ENCODE measurements at regions not wholly inside any gene's neighbourhood (a gene's known extent, or its start where the extent isn't known, plus 50 kb on each side); places are given as distances from the start of the nearest gene placed in this dataset.
"Not testable (repeated sequence)": the region's sequence is repeated elsewhere in the genome, so short reads cannot be mapped to it uniquely, and the experiment has no call there.

DNA sequence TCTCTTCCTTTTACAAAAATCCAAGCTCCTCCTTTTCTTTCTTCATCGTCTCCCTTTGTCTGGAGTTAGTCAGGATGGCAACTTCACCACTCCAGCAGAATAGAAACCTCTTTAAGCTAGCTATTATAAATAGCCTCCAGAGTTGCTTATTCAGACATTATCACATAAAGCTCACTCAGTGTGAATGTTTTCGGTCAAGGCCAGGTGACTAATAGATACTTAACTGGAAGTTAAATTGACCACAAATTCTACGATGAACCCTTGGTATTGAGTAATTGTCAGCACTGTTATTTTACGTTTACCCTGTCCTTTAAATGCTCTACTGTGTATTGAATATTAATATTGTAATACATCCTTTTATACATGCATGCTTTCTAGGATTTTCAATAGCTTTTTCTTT, 340.4 kb downstream of the OTUD1 start:
- no peak for DNase-seq

- DNase-seq, result no peak
Measured at GRCh38 chr10:23780331-23780730, 341.5 kb downstream of the OTUD1 start.

DNA sequence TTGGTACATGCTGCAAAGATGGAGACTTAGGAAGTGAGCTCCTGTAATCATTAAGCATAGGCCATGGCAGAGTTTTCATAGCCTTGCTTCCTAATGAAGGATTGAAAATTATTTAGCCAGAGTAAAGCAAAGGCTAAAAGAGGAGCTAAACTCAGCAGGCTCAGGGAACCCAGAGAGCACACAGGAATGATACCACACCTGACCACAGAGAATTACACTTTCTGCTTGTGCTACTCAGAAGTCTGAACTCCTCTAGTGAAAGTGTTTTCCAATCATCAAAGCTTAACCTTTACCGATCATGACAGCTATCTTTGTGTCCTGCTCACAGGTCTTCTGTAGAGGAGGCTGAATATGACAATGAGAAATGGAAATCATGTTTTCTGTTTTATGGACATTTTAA, 347.7 kb downstream of the OTUD1 start:
- DNase-seq, result no peak

DNA sequence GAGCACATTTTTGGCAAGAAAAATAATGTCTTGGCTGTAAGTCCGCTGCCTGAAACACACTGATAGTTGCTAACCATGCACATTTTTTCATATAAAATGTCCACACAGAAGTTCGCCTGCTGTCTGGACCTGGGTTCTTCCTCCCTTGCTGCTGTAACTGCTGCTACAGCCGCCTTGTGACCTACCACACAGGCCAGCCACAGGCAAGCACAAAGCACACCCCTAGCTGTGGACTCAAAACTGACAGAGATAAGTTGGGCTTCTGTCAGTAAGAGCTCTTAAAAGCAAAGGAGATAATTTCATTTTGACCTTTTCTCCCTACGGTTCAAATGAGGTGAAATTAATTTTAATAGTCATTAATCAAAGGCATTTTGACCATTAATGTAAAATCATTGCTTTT, 354.7 kb downstream of the OTUD1 start:
- no peak for DNase-seq

GRCh38 chr10:23797452-23797851, 358.6 kb downstream of the OTUD1 start:
- DNase-seq, result not testable (repeated sequence)

DNA sequence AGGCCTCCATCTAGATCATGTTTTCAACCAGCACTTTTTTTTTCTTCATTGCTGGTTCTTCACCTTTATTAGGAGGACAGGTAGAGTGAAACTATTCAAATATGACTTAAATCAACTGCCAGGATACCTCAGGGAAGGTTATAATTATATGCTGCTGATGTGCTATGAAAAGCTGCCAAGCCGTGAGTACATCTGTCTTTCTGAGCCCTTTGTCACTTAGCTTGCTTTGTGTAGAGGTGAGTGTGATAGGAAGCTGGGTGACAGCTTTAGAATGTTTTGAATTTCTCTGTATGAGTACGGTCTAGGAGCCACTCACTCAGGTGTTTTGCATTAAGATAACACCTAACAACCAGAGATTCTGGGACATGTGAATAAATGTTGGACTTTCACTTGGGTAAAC, 365.2 kb downstream of the OTUD1 start:
- no peak for DNase-seq

DNA sequence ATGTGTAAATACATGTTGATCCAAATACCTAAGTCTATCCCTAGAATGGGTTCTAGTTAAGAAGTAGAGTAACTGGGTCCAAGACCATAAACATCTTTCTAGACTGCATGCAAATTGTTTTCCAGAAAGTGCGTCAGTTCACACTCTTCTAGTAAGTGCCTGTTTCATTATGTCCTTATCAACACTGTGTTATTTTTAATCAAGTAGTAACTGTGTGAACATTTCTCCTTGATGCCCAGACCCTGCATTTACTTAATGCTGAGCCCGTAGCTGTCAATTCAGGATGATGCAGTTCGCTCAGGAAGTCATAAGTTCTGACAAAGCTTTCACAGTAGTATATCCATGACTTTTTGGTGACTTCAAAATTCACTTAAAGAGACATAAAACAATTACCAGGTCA, 374.8 kb downstream of the OTUD1 start:
- DNase-seq, result no peak

DNA sequence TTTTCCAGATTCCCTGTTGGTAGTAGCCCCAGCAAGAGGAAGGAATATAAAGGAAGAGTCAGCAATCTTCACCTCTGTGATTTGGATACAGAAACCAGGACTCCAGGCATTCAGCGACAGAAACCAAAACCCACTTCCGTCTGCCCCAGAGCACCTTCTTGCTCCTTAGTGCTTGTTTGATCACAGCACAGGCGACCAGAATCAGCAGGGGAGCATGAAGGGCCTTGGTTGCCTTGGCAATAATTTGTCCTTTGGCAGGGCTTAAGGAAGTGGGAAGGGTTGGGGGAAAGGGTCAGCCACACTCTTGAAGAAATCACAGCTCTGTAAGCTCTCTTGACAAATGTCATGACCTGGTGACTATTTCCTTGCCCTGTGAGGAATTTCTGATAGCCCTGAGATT, 379.6 kb downstream of the OTUD1 start:
- no peak for DNase-seq

DNA sequence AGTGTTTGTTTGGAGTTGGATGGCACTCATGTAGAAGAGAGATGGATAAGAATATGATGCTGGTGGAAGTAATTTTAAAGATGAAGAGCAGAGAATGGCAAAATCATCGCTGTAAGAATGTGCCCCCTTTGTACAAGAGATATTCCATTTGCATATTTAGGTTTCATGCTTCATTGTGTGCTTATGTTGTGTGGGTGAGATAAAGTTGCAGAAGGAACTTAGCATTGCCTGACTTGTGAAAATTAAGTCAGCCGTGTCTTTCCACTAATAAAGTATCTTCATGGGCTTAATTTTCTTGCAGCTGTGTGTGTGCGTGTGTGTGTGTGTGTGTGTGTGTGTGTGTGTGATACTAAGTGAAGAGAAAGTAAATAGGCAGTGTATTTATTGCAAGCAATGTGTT, 381.9 kb downstream of the OTUD1 start:
- no peak for DNase-seq

DNA sequence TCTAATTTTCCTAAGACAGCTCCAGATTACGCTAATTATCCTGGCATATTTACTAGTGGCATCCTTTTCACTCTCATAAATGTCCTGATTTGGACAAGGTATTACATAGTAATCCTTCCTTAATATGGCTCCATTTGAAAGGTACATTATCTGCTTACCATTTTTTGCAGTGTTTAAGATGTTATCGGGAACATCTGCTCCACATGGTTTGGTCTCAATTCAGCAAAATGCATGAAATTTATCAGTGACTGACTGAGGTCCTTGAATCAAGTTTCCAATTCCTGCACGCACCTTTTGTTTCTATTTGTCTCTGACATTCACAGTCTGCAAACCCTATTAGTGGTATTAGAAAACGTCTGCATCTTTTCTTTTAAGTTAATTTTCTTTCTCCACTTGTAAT, 384.1 kb upstream of the KIAA1217 start:
- DNase-seq, result no peak

DNA sequence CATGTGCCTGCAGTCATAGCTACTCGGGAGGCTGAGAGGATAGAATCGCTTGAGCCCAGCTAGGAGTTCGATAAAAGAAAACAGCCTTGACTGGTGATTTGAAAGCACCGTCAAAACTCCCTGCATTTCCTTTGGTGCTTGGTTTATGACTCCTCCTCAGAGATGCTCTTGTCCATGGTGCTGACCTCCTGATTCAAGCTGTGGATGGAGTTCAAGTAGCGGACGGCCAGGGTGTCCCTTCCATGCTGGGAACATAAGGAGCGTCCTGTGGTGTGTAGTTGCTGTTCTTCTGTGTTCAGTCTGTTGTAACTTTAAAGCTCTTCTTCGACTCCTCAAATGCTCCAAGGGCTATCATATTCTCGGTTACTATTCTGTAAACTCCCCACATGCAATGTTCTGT, 382.5 kb upstream of the KIAA1217 start:
- DNase-seq, result no peak

DNA sequence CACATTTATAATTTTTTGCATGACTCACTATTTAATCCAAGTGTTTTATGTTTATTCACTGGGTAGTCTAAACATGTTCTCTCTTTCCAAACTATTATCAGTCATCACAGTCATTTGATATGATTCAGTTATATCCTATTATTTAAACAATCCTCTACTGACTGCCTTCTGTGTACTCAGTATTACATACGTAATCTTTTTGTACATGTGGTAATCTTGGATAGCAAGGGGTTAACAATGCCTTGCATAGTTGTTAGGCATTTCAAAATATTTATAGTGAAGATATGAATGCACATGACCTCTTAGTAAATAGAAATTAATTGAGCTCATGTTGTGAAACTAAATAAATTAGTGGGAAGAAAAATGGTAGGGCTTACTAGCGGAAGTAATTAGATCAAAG, 379.4 kb upstream of the KIAA1217 start:
- DNase-seq, result no peak

DNA sequence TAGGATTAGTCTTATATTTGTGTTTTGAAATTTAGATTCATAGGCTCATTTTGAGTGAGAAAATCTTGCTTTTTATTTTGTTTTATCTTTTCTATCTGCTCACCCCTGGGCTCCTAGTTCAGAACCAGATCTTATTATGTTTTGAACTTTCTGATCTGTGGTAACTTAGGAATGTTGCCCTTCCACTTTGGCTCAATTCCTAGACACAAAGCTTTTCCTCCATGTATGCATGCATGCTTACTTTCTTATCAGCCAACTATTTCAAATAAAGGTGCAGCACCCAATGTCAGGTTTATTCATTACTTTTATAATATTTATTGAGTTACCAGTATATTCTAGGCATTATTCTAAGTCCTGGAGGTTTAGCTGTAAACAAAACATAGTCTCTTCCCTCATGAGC, 374.8 kb upstream of the KIAA1217 start:
- DNase-seq, result no peak

GRCh38 chr10:23850631-23851030, 358.3 kb upstream of the KIAA1217 start:
- DNase-seq, result no peak

- no peak for DNase-seq
Measured at GRCh38 chr10:23859598-23859997, 349.3 kb upstream of the KIAA1217 start.

DNA sequence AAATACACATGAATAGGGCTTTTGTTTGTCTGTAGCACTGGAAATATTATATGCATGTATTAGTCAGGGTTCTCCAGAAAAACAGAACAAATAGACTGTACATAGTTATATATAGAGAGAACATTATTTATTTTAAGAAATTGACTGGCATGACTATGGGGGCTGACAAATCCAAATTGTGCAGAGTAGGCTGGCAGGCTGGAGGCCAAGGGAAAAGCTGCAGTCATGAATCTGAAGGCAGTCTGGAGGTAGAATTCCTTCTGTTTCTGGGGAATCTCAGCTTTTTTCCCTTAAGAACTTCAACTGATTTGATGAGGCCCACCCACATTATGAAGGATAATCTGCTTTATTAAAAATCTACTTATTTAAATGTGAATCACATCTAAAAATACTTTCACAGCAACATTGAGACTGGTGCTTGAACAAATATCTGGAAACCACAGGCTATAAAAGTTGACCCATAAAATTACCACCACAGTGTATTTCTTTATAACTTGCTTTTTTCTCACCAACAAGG, 344.2 kb upstream of the KIAA1217 start:
- DNase-seq, result no peak

- DNase-seq, result not testable (repeated sequence)
Measured at GRCh38 chr10:23866985-23867384, 342.0 kb upstream of the KIAA1217 start.

DNA sequence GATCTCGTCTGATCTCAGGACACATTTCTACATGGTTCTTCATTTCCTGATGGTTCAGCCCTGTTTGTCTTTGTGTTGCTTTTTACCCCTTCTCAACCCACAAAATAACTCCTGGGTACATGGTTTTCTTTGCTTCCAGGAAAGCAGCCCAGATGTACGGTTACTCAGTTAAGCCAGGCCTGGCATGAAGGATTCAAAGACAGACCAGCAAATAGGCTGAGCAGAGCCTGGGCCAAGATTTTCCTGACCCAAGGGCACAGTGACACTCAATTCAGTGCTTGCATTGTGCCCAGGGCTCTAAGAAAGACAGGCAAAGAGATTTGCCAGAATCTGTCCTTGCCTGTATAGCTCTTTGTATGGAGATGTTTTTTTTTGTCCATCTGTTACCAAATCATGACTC, 340.8 kb upstream of the KIAA1217 start:
- DNase-seq, result no peak

DNA sequence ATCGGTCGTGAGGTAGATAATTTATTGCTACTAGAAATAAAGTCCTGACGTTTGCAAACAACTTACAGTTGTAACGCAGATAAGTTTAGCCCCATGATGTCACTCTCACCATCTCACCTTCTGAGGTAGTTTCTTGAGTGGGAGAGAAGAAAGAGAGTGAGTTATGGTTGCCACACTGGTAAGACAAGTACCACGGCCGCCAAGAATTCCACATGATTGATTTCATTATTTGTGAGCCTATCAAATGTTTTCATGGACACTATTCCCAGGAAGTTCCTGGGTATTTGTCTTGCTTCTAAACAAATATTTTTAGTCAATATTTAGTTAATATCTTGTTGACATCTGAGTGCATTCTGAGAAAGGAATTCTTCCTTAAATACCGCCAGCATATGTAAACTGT, 339.4 kb upstream of the KIAA1217 start:
- DNase-seq, result no peak

GRCh38 chr10:23869996-23870395, 338.9 kb upstream of the KIAA1217 start:
- no peak for DNase-seq

DNA sequence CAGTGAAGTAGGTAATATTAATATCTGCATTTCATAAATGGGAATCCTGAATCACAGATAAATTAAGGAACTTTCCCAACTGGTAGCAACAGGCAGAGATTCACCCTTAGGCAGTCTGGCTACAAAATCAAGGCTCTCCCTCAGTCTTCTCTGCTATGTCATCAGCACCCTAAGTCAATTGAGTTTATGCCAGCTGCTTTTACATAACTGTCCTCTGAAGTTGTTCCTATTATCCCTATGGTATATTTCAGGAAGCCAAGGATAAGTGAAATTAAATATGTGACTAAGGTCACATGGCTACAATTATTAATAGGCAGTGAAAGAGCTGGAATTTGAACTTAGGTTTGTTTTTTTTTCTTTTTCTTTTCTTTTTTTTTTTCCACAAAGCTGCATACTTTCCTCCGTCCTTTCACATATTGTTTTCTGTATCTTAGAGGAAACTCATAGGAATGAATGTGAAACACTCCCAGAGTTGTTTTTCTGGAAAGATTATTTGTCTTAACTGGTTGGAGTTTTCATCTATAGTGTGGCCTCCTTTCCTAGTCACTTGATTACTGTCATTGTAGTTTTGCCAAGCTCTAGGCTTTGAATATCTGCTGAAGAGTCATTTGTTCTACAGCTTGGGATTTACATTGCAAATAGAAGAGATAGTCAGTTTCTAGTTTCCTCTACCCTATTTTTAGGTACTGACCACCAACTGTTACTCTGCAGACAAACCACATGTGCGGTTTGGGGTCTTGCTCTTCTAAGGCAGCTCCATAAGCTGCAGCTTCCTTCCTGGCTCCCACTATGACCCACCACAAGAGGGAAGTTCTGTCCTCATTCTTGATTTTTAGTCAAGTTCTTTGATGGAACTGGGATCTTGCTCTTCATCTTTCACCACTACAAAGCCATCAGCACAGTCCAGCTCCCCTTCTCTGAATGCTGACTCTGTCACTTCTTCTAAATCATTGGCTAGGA, 338.0 kb upstream of the KIAA1217 start:
- no peak for DNase-seq

GRCh38 chr10:23872290-23872689, 336.6 kb upstream of the KIAA1217 start:
- no peak for DNase-seq

DNA sequence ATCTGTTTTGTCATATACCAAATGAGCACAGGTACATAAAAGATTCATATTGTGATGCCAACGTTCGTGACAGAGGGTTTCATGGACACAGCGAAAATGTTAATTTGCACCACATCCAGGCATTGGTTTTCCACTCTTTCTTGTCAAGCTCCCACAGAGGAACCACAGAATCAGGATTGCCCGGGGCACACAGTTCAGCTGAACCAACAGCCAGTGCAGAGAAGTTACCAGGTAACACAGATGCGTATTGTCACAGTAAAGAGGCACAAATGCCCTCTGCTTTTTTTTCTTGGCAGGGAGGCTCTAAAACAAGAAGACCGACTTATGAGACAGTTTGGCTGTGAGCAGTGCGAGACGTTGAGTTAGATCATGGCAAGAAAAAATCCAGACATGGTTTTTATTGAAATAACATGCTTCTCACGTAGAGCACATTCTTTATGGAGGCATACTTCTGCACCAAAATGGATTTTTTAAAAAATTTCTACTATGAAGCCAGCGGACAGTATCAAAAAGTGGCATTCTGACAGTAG, 331.1 kb upstream of the KIAA1217 start:
- no peak for DNase-seq

DNA sequence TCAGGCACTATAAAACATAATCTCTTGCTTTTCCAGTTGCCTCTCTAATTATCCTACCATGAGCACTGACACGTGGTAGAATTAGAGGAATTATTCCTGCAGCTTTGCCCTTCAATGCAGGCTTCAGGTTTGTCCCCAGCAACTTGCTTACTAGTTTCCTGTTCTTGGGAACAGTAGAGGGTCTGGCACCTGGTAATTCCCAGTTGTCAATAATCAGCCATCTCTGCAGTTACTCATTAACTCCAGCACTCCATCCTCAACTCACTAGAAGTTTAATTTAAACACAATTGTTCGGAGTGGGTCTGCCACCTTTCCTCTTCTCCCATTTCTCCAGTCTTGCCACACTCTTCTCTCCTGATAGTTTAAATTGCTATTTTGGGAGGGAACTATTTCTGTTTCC, 324.3 kb upstream of the KIAA1217 start:
- no peak for DNase-seq

DNA sequence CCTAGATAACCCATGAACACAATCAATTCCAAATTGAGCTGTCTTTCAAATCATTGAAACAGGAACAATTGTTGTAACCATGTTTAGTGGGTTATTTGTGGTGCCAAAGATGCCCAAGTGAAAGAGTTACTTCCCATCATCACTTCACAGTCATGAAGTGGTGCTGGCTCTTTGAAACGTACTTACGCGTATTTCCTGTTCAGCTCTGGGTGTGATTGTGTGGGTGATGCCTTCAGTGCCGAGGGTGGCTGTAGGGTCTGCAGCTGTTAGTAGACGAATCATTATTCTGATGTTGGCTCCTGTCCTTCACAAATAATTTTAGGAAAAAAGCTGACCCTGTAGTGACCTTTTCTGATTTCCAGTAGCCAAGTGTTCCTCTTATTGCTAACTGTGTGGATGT, 323.1 kb upstream of the KIAA1217 start:
- DNase-seq, result no peak
